Thymus (tissue), 11 donors: ENCODE measurements at regions not wholly inside any gene's neighbourhood (a gene's known extent, or its start where the extent isn't known, plus 50 kb on each side); places are given as distances from the start of the nearest gene placed in this dataset.
"Not testable (repeated sequence)": the region's sequence is repeated elsewhere in the genome, so short reads cannot be mapped to it uniquely, and the experiment has no call there.

Source experiments
- DNase-seq, 9 donors: peaks; one replicate each; pipeline ENCODE4 v3.0.0-alpha.2; 2013; ENCODE audit warnings: low spot score in 9 of 9, low read depth in 6 of 9, missing footprints in 1 of 9
- H3K27ac ChIP-seq, 2 donors: one replicate each; pipeline ENCODE4 v1.5.1; 2013; ENCODE audit warnings: control low read depth in 1 of 2, low read depth in 1 of 2, low read length in 1 of 2, mild to moderate bottlenecking in 1 of 2, moderate library complexity in 1 of 2
- H3K27me3 ChIP-seq, 2 donors: one replicate each; pipeline ENCODE4 v1.5.1; 2013; ENCODE audit warnings: low read length in 1 of 2; ENCODE audit not compliant: control insufficient read depth in 2 of 2, insufficient read depth in 1 of 2
- H3K36me3 ChIP-seq, 2 donors: one replicate each; pipeline ENCODE4 v1.5.1; 2013; ENCODE audit warnings: low read length in 1 of 2, mild to moderate bottlenecking in 1 of 2, moderate library complexity in 1 of 2; ENCODE audit not compliant: control insufficient read depth in 2 of 2, insufficient read depth in 2 of 2
- H3K4me1 ChIP-seq, 2 donors: one replicate each; pipeline ENCODE4 v1.5.1; 2013; ENCODE audit warnings: low read length in 2 of 2; ENCODE audit not compliant: control insufficient read depth in 2 of 2, insufficient read depth in 2 of 2
- H3K4me3 ChIP-seq, 2 donors: one replicate each; pipeline ENCODE4 v1.5.1; 2013; ENCODE audit warnings: low read length in 2 of 2, control low read depth in 1 of 2, mild to moderate bottlenecking in 1 of 2
- H3K9me3 ChIP-seq, 2 donors: one replicate each; pipeline ENCODE4 v1.5.1; 2013; ENCODE audit warnings: low read length in 1 of 2, mild to moderate bottlenecking in 1 of 2; ENCODE audit not compliant: control insufficient read depth in 2 of 2, insufficient read depth in 1 of 2
- WGBS: extraction: QIAGEN DNeasy Blood & Tissue Kit; methylation state at CpG from one replicate; pipeline ENCODE4 v1.1.7; 2013; 5-methylcytosine and 5-hydroxymethylcytosine counted together
- donor health status: healthy.

DNA sequence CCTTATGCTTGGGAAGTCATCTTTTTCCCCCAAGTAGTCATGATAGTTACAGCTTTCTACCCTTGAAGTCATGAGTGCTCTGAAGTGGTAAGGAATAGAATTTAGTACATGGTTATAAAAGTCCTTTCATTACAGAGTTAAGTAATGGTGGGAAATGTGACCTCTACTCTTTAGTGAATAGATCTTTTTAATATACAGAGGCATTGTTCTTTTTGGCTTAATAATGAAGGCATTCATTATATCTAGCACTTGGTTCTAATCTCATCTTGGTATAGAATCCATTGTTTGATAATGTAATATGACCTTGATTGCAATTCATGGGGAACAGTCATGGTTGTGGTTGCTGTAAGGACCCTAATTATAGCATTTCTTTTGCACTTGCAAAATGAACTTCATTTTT lies 125.0 kb upstream of the PRSS12 start:
- not testable (repeated sequence) for H3K4me1 ChIP-seq, H3K4me3 ChIP-seq, H3K27ac ChIP-seq, H3K36me3 ChIP-seq, DNase-seq, H3K9me3 ChIP-seq, H3K27me3 ChIP-seq

GRCh38 chr4:118485801-118486314 lies 133.1 kb upstream of the PRSS12 start:
- not testable (repeated sequence) for H3K4me3 ChIP-seq, H3K27ac ChIP-seq, H3K36me3 ChIP-seq, H3K27me3 ChIP-seq, H3K9me3 ChIP-seq, H3K4me1 ChIP-seq, DNase-seq
- 93% methylated on average over 2 of the region's 3 CpGs for WGBS

DNA sequence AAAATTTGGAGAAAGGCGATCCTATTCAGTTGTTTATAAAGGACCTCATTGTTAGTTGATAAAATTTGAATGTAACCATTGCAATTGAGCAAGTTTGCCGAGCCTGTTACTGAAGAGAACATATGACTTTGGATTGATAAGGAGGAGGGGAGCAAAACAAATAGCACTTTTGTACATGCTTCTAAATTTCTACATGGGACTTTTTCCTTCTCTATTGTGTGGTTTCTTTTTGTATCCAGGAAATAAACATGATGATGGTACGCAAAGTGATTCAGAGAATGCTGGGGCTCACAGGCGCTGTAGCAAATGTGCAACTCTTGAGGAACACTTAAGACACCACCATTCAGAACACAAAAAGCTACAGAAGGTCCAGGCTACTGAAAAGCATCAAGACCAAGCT lies 140.2 kb upstream of the PRSS12 start:
- WGBS: 96% methylated on average over 4 of the region's 4 CpGs
- H3K36me3 ChIP-seq: not testable (repeated sequence)

DNA sequence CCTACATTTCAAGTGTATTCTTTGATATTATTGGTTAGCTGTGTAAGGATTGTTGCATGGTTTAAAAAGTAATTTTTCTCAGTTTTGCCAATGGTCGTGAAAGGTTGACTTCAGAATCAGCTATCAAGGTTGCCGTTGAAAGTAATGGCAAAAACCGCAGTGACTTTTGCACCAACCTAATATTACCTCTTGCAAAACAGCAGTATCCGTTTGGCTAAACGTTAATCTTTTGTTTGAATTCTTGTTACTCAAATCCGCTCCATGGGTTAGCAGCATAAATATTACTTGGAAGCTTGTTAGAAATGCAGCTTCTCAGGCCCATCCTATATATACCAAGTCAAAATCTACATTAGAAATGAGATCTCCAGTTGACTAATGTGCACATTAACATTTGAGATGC lies 141.6 kb upstream of the PRSS12 start:
- H3K36me3 ChIP-seq, H3K4me1 ChIP-seq, H3K27me3 ChIP-seq, DNase-seq, H3K9me3 ChIP-seq, H3K4me3 ChIP-seq, H3K27ac ChIP-seq: not testable (repeated sequence)
- 97% methylated on average over 6 of the region's 6 CpGs for WGBS

More for the DNA sequence above, 140.2 kb upstream of the PRSS12 start:
- not testable (repeated sequence) for H3K4me1 ChIP-seq, DNase-seq, H3K27me3 ChIP-seq, H3K9me3 ChIP-seq, H3K27ac ChIP-seq, H3K4me3 ChIP-seq

GRCh38 chr4:118502967-118503366 lies 150.2 kb upstream of the PRSS12 start:
- not testable (repeated sequence) for H3K27ac ChIP-seq, H3K9me3 ChIP-seq, H3K4me1 ChIP-seq, H3K27me3 ChIP-seq, H3K4me3 ChIP-seq, DNase-seq, H3K36me3 ChIP-seq
- WGBS: 95% methylated on average over 5 of the region's 5 CpGs

DNA sequence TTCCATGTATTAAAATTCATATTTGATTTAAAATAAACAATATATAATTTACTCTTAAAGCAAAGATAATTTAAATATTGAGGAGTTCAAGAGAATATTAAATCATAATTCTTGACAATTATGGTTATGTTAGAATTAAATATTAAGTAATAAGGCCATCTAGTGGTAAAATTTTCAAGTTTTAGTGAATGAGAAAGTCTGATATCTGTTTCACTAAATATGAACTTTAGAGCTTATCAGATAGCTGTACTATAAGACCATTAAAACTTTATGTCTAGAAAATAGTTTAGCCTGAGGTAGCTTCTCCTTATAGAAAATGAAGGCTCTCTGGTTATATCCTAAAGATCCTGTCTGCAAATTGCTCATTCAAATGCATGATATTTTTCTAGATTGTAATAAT lies 152.1 kb upstream of the PRSS12 start:
- not testable (repeated sequence) for H3K4me3 ChIP-seq, H3K4me1 ChIP-seq, DNase-seq

GRCh38 chr4:118505491-118505890 lies 152.7 kb upstream of the PRSS12 start:
- not testable (repeated sequence) for DNase-seq, H3K36me3 ChIP-seq, H3K27me3 ChIP-seq, H3K4me1 ChIP-seq, H3K9me3 ChIP-seq, H3K4me3 ChIP-seq, H3K27ac ChIP-seq
- 92% methylated on average over 3 of the region's 3 CpGs for WGBS

More for the DNA sequence above, 152.1 kb upstream of the PRSS12 start:
- H3K27ac ChIP-seq, H3K36me3 ChIP-seq, H3K9me3 ChIP-seq, H3K27me3 ChIP-seq: not testable (repeated sequence)

- WGBS: 82% methylated on average over 3 of the region's 3 CpGs
Observed at GRCh38 chr4:118512870-118513269, 160.1 kb upstream of the PRSS12 start.

GRCh38 chr4:118514332-118514731 lies 161.5 kb upstream of the PRSS12 start:
- H3K27ac ChIP-seq, H3K4me1 ChIP-seq, H3K36me3 ChIP-seq, DNase-seq, H3K27me3 ChIP-seq, H3K9me3 ChIP-seq, H3K4me3 ChIP-seq: not testable (repeated sequence)
- 91% methylated on average over 2 of the region's 3 CpGs for WGBS

More at GRCh38 chr4:118512870-118513269, 160.1 kb upstream of the PRSS12 start:
- not testable (repeated sequence) for H3K9me3 ChIP-seq, H3K36me3 ChIP-seq, H3K4me1 ChIP-seq, H3K27me3 ChIP-seq, DNase-seq, H3K4me3 ChIP-seq, H3K27ac ChIP-seq

DNA sequence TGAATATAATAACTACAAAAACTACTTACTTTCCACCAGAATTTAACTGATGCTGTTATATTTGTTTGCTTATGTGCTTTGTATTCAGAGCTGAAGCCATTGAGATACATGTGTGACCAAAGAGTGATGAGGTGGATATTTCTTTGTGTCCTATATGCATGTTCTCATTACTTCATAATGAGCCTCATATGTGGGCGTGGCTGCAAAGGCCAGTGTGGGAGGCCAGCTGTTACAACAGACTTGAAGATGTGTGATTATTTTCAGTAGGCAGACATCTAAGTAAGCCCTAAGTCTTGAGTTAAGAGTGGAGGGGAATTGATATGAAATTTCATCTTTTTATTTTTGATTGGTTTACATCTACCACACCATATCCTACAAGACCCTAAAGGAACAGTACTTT lies 163.3 kb upstream of the PRSS12 start:
- not testable (repeated sequence) for DNase-seq, H3K36me3 ChIP-seq, H3K4me1 ChIP-seq, H3K4me3 ChIP-seq, H3K27ac ChIP-seq, H3K27me3 ChIP-seq, H3K9me3 ChIP-seq
- WGBS: 88% methylated on average over 1 of the region's 1 CpG
